HepG2 (cell line): ENCODE measurements at regions not wholly inside any gene's neighbourhood (a gene's known extent, or its start where the extent isn't known, plus 50 kb on each side); places are given as distances from the start of the nearest gene placed in this dataset.

Source experiments
- ATAC-seq: fragments of 200-7000 bp; cut with Tn5 transposase; 3 replicates; pipeline ENCODE4 v1.9.1; 2020; ENCODE audit warnings: mild to moderate bottlenecking, moderate library complexity
- BruUV-seq: library from RNA; stranded (reverse); fragments of 400-500 nt; replicated peaks from 2 replicates; lab custom pipeline; 2021; lab: Mats Ljungman, UMichigan
- CTCF ChIA-PET: fragments of 300-600 bp; formaldehyde crosslinking; extraction: SDS; loops from one replicate; lab custom pipeline; 2021; ENCODE audit warnings: low total read pairs, inconsistent platforms, low intra/inter-chr PET ratio; lab: Yijun Ruan, JAX
- POLR2A ChIA-PET: fragments of 350-600 bp; sonication (Branson Sonifier 250); formaldehyde crosslinking; loops from one replicate; lab custom pipeline; 2020; ENCODE audit warnings: antibody characterized with exemption, inconsistent platforms; lab: Yijun Ruan, JAX
- DNase-seq: peaks from one replicate; pipeline ENCODE4 v3.0.0-alpha.2; 2015; ENCODE audit warnings: low spot score
- FAIRE-seq: peaks from 3 replicates; lab custom pipeline; 2011; peaks lifted over from hg19 to GRCh38; lab: Jason Lieb, UNC
- H2AFZ ChIP-seq: one replicate; pipeline ENCODE4 v1.6.1; 2011; ENCODE audit warnings: low read length, inconsistent platforms
- H3K27ac ChIP-seq: fragments of 300-600 bp; 3 replicates; pipeline ENCODE4 v1.8.0; 2011; ENCODE audit warnings: mixed run types, mild to moderate bottlenecking, mixed read lengths, low read length, inconsistent platforms; ENCODE audit not compliant: insufficient read depth; ENCODE audit errors: extremely low read length
- H3K27me3 ChIP-seq, 2 experiments: fragments of 200-600 bp in 1 of 2; 2 replicates in 1 of 2; 3 replicates in 1 of 2; pipeline versions ENCODE4 v1.6.0 to v1.8.0; 2011; ENCODE audit warnings: low read length in 2 of 2, mild to moderate bottlenecking in 2 of 2, moderate library complexity in 2 of 2, inconsistent platforms in 1 of 2; ENCODE audit not compliant: insufficient read depth in 2 of 2, control insufficient read depth in 1 of 2
- H3K36me3 ChIP-seq, 2 experiments: fragments of 200-600 bp in 1 of 2; replicated peaks in 1 of 2; 2 replicates in 1 of 2; 3 replicates in 1 of 2; pipeline versions ENCODE4 v1.5.1 to v1.8.0; 2011; ENCODE audit warnings: low read length in 2 of 2, inconsistent platforms in 1 of 2; ENCODE audit not compliant: insufficient read depth in 2 of 2, control insufficient read depth in 1 of 2
- H3K4me1 ChIP-seq: 2 replicates; pipeline ENCODE4 v1.5.1; 2012; ENCODE audit warnings: low read length, inconsistent platforms; ENCODE audit not compliant: insufficient read depth
- H3K4me2 ChIP-seq: 2 replicates; pipeline ENCODE4 v1.6.0; 2011; ENCODE audit warnings: low read depth, low read length, inconsistent platforms
- H3K4me3 ChIP-seq, 3 experiments: fragments of 200-600 bp in 1 of 3; sonication (generic), shearing (Covaris generic) in 1 of 3; replicated peaks in 1 of 3; 2 replicates each; pipeline ENCODE4 v1.5.1; 2011 to 2016; ENCODE audit warnings: low read length in 3 of 3, inconsistent platforms in 2 of 3, low read depth in 2 of 3, mild to moderate bottlenecking in 2 of 3, control low read depth in 1 of 3, mixed read lengths in 1 of 3; ENCODE audit not compliant: insufficient read depth in 1 of 3
- H3K79me2 ChIP-seq: one replicate; pipeline ENCODE4 v1.6.1; 2011; ENCODE audit warnings: low read length, inconsistent platforms; ENCODE audit not compliant: insufficient read depth
- H3K9ac ChIP-seq: 2 replicates; pipeline ENCODE4 v1.6.0; 2011; ENCODE audit warnings: mild to moderate bottlenecking, low read depth, low read length, inconsistent platforms; ENCODE audit not compliant: insufficient read depth
- H3K9me3 ChIP-seq: 2 replicates; pipeline ENCODE4 v1.5.1; 2012; ENCODE audit warnings: mild to moderate bottlenecking, low read length
- H4K20me1 ChIP-seq: 2 replicates; pipeline ENCODE4 v1.6.0; 2011; ENCODE audit warnings: inconsistent platforms, mild to moderate bottlenecking, low read length, moderate library complexity; ENCODE audit not compliant: insufficient read depth
- MAFF ChIP-seq: IDR thresholded peaks from 2 replicates; pipeline ENCODE4 v1.6.1; 2011; ENCODE audit warnings: low read depth, low read length, improper control_type of control experiment
- MAFK ChIP-seq, 2 experiments: IDR thresholded peaks in 1 of 2; conservative IDR thresholded peaks in 1 of 2; 2 replicates each; pipeline ENCODE4 v1.6.1; 2011; ENCODE audit warnings: improper control_type of control experiment in 2 of 2, low read length in 2 of 2
- RAD21 ChIP-seq: fragments of 450-650 bp; formaldehyde crosslinking; IDR thresholded peaks from 2 replicates; pipeline ENCODE4 v1.5.0; 2020; ENCODE audit warnings: mild to moderate bottlenecking
- RAD51 ChIP-seq: fragments of 450-650 bp; IDR thresholded peaks from 2 replicates; pipeline ENCODE4 v1.6.1; 2016; ENCODE audit warnings: borderline replicate concordance
- SMC3 ChIP-seq: IDR thresholded peaks from 2 replicates; pipeline ENCODE4 v1.6.1; 2011; ENCODE audit warnings: low read length, improper control_type of control experiment
- STAG1 ChIP-seq: sonication (generic); formaldehyde crosslinking; IDR thresholded peaks from 2 replicates; pipeline ENCODE4 v1.4.0; 2020; ENCODE audit warnings: missing genetic modification reagents
- TEAD3 ChIP-seq: optimal IDR thresholded peaks from 2 replicates; pipeline ENCODE3; 2016; ENCODE audit warnings: borderline replicate concordance
- ZNF441 ChIP-seq: sonication (generic); formaldehyde crosslinking; IDR thresholded peaks from 2 replicates; pipeline ENCODE4 v1.7.0; 2021; ENCODE audit warnings: missing genetic modification reagents, borderline replicate concordance
- ZNF773 ChIP-seq: sonication (generic); formaldehyde crosslinking; IDR thresholded peaks from 2 replicates; pipeline ENCODE4 v1.4.0; 2020; ENCODE audit warnings: missing genetic modification reagents, borderline replicate concordance
- WGBS: methylation state at CpG from one replicate; pipeline ENCODE4 v1.1.6; 2017; ENCODE audit warnings: low lambda C conversion rate; 5-methylcytosine and 5-hydroxymethylcytosine counted together
- in situ Hi-C: cut with HindIII; loops from 2 replicates; pipeline ENCODE4 v1.10.0; 2017; ENCODE audit warnings: low pct_unique_long_range_greater_than_20kb; ENCODE audit not compliant: extremely low pct_ligation_motif_present
- intact Hi-C: fragments of 100-400 bp; cut with micrococcal nuclease; formaldehyde crosslinking; loops from one replicate; pipeline ENCODE4 v1.10.0; 2022; ENCODE audit not compliant: unreplicated experiment
- TF ChIP-seq, protein P1 (sequence below): sonication (generic); formaldehyde crosslinking; IDR thresholded peaks from 2 replicates; pipeline ENCODE4 v1.4.0; 2020; ENCODE audit warnings: missing genetic modification reagents, mild to moderate bottlenecking, borderline replicate concordance
- TF ChIP-seq, protein P2 (sequence below): sonication (generic); formaldehyde crosslinking; IDR thresholded peaks from 2 replicates; pipeline ENCODE4 v1.5.0; 2020; ENCODE audit warnings: mild to moderate bottlenecking, missing genetic modification reagents
- TF ChIP-seq, protein P3 (sequence below): sonication (generic); formaldehyde crosslinking; IDR thresholded peaks from 2 replicates; pipeline ENCODE4 v1.5.0; 2020; ENCODE audit warnings: mild to moderate bottlenecking, missing genetic modification reagents, moderate library complexity

DNA sequence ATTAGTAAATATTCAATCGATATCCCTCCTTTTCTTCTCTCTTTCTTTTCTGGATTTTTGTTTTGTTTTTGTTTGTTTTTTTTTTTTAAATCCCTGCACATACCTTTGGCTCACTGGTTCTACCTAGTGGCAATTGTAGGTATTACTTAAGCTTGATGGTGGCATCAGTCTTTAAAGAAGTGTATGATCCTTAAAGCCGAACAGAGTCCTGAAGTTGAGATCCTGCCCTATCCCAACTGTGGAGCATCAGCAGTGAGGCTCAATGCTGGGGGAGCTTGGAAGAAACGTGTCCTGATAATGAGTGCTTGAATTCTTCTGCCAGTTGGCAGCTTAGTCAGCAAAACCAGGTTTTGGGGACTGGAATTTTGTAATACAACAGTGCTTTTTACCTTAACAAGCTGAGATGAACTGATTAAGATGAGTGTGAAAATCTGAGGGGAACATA, 60.8 kb downstream of the FASLG start:
- no peaks in the 10 kb centered on the region for H3K9me3 ChIP-seq
- no peaks in the 10 kb centered on the region for H3K36me3 ChIP-seq
- no peak overlapping the region for H3K27ac ChIP-seq
- intact Hi-C loops (loop anchor here (1.0 kb wide), 4 partner anchors 110 to 290 kb away; partner anchors contain the start of gene SUCO), in situ Hi-C loops (loop anchor here (5.0 to 10.0 kb wide), 3 partner anchors 105 to 295 kb away; partner anchors contain the start of genes C1orf105 and PIGC)
- peaks cover 25% of the 10 kb centered on the region for H3K4me1 ChIP-seq
- peak; percentile 26 for FAIRE-seq
- H4K20me1 ChIP-seq = no peaks in the 10 kb centered on the region
- 0% methylated on average over 3 of the region's 3 CpGs for WGBS
- ATAC-seq = peak; percentile 74; the same call in 2 of the 3 replicates
- DNase-seq = peak; percentile 44
- no peaks in the 10 kb centered on the region for H3K27me3 ChIP-seq
- H3K9ac ChIP-seq = no peak overlapping the region
- H2AFZ ChIP-seq = no peak overlapping the region
- POLR2A ChIA-PET = interaction anchor here (1.0 to 1.2 kb wide), 2 partner anchors 187 to 270 kb away, joined by 3 to 6 read pairs; partner anchors contain the start of gene SUCO
- no TSS peak for BruUV-seq
- CTCF ChIA-PET = interaction anchor here (2.0 to 2.4 kb wide), 3 partner anchors 110 to 290 kb away, joined by 5 to 19 read pairs (median 9); no protein-coding TSS in a partner anchor
- TF ChIP-seq STAG1 (CRISPR knock-in tag) = peak; percentile 75
- peak; percentile 30; the same call in 1 of the 2 replicates for TF ChIP-seq RAD21 (CRISPR knock-in tag)
- TF ChIP-seq, protein P1, sequence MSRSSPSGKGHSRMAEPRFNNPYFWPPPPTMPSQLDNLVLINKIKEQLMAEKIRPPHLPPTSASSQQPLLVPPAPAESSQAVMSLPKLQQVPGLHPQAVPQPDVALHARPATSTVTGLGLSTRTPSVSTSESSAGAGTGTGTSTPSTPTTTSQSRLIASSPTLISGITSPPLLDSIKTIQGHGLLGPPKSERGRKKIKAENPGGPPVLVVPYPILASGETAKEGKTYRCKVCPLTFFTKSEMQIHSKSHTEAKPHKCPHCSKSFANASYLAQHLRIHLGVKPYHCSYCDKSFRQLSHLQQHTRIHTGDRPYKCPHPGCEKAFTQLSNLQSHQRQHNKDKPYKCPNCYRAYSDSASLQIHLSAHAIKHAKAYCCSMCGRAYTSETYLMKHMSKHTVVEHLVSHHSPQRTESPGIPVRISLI (CRISPR knock-in tag) = peak; percentile 86
- TF ChIP-seq MAFK (conservative IDR thresholded peaks at IDR 0.05 in 1 of 2, IDR thresholded peaks at IDR 0.05 in 1 of 2; ENCODE audit: low read length in 2 of 2) = peak; percentile 65
- TF ChIP-seq, protein P2, sequence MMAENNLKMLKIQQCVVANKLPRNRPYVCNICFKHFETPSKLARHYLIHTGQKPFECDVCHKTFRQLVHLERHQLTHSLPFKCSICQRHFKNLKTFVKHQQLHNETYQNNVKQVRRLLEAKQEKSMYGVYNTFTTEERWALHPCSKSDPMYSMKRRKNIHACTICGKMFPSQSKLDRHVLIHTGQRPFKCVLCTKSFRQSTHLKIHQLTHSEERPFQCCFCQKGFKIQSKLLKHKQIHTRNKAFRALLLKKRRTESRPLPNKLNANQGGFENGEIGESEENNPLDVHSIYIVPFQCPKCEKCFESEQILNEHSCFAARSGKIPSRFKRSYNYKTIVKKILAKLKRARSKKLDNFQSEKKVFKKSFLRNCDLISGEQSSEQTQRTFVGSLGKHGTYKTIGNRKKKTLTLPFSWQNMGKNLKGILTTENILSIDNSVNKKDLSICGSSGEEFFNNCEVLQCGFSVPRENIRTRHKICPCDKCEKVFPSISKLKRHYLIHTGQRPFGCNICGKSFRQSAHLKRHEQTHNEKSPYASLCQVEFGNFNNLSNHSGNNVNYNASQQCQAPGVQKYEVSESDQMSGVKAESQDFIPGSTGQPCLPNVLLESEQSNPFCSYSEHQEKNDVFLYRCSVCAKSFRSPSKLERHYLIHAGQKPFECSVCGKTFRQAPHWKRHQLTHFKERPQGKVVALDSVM (CRISPR knock-in tag) = no peak
- peak; percentile 52 for TF ChIP-seq SMC3
- no peak for TF ChIP-seq ZNF773 (CRISPR knock-in tag)
- TF ChIP-seq TEAD3 (CRISPR knock-in tag) = peak; percentile 9
- TF ChIP-seq RAD51 = no peak
- TF ChIP-seq, protein P3, sequence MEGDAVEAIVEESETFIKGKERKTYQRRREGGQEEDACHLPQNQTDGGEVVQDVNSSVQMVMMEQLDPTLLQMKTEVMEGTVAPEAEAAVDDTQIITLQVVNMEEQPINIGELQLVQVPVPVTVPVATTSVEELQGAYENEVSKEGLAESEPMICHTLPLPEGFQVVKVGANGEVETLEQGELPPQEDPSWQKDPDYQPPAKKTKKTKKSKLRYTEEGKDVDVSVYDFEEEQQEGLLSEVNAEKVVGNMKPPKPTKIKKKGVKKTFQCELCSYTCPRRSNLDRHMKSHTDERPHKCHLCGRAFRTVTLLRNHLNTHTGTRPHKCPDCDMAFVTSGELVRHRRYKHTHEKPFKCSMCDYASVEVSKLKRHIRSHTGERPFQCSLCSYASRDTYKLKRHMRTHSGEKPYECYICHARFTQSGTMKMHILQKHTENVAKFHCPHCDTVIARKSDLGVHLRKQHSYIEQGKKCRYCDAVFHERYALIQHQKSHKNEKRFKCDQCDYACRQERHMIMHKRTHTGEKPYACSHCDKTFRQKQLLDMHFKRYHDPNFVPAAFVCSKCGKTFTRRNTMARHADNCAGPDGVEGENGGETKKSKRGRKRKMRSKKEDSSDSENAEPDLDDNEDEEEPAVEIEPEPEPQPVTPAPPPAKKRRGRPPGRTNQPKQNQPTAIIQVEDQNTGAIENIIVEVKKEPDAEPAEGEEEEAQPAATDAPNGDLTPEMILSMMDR = peak; percentile 67
- TF ChIP-seq MAFF = peak; percentile 62
- no peak for TF ChIP-seq ZNF441 (CRISPR knock-in tag)
- H3K4me2 ChIP-seq = no peak overlapping the region
- H3K79me2 ChIP-seq = no peaks in the 10 kb centered on the region
- no peak overlapping the region for H3K4me3 ChIP-seq
